Caki2 (cell line): ENCODE measurements at regions not wholly inside any gene's neighbourhood (a gene's known extent, or its start where the extent isn't known, plus 50 kb on each side); places are given as distances from the start of the nearest gene placed in this dataset.

Source experiments
- DNase-seq: peaks from one replicate; pipeline ENCODE4 v3.0.0-alpha.2; 2015; ENCODE audit warnings: low read depth
- in situ Hi-C: cut with HindIII; loops from 2 replicates; pipeline ENCODE4 v1.10.0; 2016; ENCODE audit warnings: low sequenced_read_pairs, low pct_unique_long_range_greater_than_20kb, mixed read lengths

DNA sequence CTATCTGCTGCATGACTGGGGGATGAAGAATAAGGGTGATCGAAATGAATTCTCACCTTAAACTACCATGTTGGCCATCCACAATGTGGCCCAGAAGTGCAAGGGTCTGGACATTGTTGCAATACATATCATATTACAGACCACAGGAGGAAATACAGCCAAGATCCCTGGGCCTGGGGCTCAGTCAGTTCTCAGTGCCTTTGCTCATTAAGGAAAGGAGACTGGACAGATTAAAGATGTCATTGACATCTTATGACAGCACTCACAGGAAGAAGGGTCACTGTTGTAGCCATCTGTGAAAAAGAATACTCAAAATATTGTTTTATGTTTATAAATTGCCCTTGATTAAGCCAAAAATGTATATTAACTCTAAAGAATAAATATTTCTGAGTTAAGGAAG is 1345.2 kb downstream of the FSTL5 start:
- no peak for DNase-seq

DNA sequence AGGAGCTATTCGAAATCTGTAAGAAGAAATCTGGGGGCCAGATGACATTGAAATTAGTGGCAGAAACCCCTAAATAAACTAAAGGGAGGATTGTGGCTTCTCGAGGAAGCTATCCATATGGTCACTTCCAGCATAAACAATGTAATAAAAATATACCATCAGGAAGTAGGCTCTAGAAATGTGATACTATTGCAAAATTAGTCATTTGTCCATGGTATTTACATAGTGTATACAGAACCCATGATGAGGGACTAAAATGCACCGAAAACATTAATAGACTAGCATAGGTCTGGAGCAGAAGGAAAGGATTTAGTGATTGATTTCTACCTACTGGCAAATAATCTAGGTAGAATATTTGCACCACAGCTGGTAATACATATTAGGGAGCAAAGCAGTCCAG is 1344.0 kb downstream of the FSTL5 start:
- in situ Hi-C loops = no loop called here
- no peak for DNase-seq

More for the DNA sequence above, 1345.2 kb downstream of the FSTL5 start:
- in situ Hi-C loops = no loop called here

GRCh38 chr4:160824481-160824880 is 1339.3 kb downstream of the FSTL5 start:
- no peak for DNase-seq

DNA sequence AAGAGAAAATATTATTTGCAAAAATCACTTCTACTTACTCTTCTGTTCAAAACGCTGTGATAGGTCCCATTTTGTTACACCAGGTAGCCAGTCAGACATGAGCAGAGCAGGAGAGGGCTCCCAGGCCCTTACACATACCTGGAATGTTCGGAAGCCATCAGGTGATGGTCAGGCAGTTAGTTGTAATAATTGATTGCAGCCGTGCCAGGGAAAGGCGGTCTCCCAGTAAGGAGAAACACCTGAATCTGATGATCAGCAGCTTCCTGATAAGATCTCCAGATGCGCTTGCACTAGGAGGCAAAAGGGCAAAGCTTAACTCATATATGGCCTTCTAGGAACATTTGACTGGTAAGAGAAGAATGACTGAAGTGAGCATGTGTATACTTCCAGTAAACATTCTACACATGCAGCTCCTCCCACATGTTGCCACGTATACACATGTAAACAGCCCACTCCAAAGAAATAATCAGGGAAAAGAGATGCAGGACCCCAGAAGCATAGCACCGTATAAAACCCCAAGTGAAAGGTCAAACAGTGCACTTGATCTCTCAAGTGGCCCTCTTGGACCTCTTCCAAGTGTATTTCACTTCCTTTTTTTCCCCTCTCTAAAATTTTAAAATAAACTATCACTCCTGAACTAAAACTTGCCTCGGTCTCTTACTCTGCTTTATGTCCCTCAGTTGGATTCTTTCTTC is 1338.0 kb downstream of the FSTL5 start:
- DNase-seq = no peak
- in situ Hi-C loops = no loop called here

More at GRCh38 chr4:160824481-160824880, 1339.3 kb downstream of the FSTL5 start:
- in situ Hi-C loops = no loop called here

DNA sequence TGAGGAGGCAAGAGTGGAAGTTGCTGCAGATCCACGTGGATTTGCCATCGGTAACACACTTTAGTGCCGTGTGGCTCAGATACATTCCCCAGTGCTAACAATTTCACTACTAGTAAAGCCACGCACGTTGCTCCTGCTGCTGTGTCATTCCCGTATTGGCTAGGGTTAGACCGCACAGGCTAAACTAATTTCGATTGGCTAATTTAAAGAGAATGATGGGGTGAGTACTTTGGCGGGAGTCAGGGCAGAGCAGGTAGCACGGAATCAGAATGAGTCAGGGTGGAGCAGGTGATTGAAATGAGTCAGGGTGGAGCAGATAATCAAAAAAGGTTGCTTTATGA is 1337.5 kb downstream of the FSTL5 start:
- no peak for DNase-seq
- in situ Hi-C loops = no loop called here

DNA sequence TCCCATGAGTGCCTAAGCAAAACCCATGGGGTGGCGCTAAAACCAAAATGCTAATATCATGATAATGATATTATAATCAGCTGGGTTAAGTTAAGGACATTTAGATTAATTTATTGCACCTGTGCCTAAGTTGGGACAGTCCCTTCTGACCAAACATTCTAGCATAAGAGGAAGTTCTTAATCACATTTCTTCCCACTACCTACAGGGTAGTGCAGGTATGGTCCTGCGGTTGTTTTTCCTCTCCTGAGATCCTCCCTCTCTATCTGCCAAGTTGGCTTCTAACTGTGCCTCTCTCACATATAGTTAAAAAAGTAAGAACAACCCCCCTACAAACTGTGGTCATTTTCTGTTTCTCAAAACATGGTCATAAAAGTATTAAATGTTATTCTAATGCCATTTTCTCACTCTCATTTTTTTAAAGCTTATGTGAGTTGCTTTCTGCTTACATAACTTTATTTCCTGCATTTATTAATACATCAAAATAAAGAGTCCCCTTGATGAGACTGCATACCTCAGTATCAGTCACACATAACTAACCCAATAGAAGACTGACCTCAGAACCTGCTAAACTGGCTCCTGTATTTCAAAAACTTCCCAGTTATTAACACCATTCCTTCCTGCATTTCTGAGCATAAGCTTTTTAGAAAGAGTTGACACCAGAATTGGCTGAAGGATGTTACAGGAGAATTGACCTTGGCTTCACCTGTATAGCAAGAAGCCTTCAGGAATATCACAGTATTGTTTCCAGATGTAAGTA is 1332.5 kb downstream of the FSTL5 start:
- in situ Hi-C loops = no loop called here
- no peak for DNase-seq

DNA sequence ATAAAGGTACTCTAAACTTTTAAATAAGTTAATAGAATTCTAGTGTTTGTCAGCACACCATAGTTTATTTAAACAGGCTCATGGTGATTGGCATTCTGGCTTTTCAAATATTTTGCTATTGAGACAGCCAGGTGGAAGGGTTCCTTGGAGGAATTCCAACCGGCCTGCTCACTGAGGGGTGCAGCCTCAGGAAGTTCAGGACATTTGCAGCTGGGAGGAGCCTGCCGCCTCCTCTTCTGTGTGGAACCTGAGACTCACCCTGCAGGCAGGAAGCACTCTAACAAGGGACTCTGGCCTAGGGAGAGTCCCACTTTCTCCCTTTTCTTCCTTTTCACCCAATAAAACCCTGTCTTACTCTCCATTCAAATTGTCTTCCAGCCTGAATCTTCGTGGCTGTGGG is 1328.0 kb downstream of the FSTL5 start:
- in situ Hi-C loops = no loop called here
- DNase-seq = peak; percentile 43

DNA sequence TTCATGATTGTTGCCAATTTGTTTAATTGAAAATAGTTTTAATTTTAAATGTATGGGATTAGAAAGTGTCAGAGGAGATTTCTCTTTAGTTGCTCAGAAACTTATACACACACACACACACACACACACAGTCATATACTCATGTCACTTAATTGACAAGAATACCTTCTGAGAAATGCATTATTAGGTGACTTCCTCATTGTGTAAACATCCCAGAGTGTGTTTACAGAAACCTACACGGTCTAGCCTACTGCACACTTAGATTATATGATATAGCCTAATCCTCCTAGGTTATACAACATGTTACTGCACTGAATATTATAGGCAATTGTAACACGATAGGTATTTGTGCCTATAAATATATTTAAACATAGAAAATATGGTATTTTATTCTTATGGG is 1327.4 kb downstream of the FSTL5 start:
- no peak for DNase-seq
- in situ Hi-C loops = no loop called here

DNA sequence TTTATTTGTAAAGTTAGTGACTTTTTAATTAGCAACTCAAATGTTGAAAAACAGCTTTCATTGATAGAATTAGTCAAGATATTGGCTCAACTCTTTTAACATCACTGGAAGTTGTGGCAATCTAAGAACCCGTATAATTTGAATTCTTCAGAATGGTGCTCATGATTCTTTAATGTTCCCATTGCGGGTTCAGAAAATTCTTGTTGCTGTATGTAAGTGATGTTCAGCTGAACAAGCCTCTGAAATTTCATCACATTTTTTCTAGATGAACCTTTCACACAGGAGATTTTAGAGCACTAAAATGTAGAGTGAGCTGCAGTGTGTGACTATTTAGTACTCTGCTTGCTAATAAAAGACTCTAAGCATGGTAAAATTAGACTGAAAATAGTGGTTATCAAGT is 1317.7 kb downstream of the FSTL5 start:
- no peak for DNase-seq
- in situ Hi-C loops = no loop called here

GRCh38 chr4:160847228-160847627 is 1316.6 kb downstream of the FSTL5 start:
- in situ Hi-C loops = no loop called here
- DNase-seq = no peak

DNA sequence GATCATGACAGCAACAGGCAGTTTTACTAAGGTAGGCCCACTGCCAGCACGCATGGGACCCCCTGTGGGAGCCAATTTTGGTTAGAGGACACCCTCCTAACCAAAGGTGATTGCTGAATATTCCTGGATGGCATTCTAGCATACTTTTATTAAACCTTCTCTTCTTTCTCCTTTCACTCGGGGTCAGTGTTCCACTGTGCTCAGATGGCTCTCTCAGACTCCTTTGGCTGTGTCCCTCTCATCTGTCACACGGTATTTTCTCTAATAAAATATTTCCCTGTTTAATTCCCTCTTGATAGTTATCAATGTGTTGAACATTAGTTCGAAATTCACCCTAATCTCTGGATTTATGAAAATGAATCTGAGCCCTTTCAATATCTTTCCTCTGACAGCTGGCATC is 1315.3 kb downstream of the FSTL5 start:
- DNase-seq = no peak
- in situ Hi-C loops = no loop called here

GRCh38 chr4:160848901-160849760 is 1314.7 kb downstream of the FSTL5 start:
- DNase-seq = peak; percentile 6
- in situ Hi-C loops = no loop called here

- DNase-seq = no peak
- in situ Hi-C loops = no loop called here
These were observed 1299.5 kb downstream of the FSTL5 start for GRCh38 chr4:160864253-160864652.

- in situ Hi-C loops = no loop called here
- no peak for DNase-seq
These were observed 1293.9 kb downstream of the FSTL5 start for GRCh38 chr4:160869899-160870298.

GRCh38 chr4:160872491-160872890 is 1291.3 kb downstream of the FSTL5 start:
- in situ Hi-C loops = no loop called here
- no peak for DNase-seq

- no peak for DNase-seq
- in situ Hi-C loops = no loop called here
These were observed 1286.6 kb downstream of the FSTL5 start for GRCh38 chr4:160877087-160877790.

GRCh38 chr4:160880180-160880579 is 1283.6 kb downstream of the FSTL5 start:
- DNase-seq = no peak
- in situ Hi-C loops = no loop called here

- DNase-seq = no peak
- in situ Hi-C loops = no loop called here
These were observed 1276.1 kb downstream of the FSTL5 start for GRCh38 chr4:160887668-160888067.

GRCh38 chr4:160894128-160894527 is 1269.7 kb downstream of the FSTL5 start:
- DNase-seq = no peak
- in situ Hi-C loops = no loop called here
